ENCODE measurements at regions not wholly inside any gene's neighbourhood (a gene's known extent, or its start where the extent isn't known, plus 50 kb on each side); places are given as distances from the start of the nearest gene placed in this dataset.

GRCh38 chr15:79373113-79373512 lies 59.0 kb upstream of the MINAR1 start:
- no peak for DNase-seq

- DNase-seq: no peak
These were observed 58.4 kb upstream of the MINAR1 start for GRCh38 chr15:79373728-79374127.

- DNase-seq: no peak
These were observed 55.8 kb upstream of the MINAR1 start for GRCh38 chr15:79376383-79376782.

GRCh38 chr15:79378394-79379109 lies 53.6 kb upstream of the MINAR1 start:
- DNase-seq: no peak

- DNase-seq: peak; percentile 58
These were observed 51.2 kb upstream of the MINAR1 start for GRCh38 chr15:79380755-79381497.

GRCh38 chr15:79381593-79381992 lies 50.5 kb upstream of the MINAR1 start:
- no peak for DNase-seq
